SK-N-SH treated with all-trans-retinoic acid at 6 μM for 48 hours (cell line): ENCODE measurements at regions not wholly inside any gene's neighbourhood (a gene's known extent, or its start where the extent isn't known, plus 50 kb on each side); places are given as distances from the start of the nearest gene placed in this dataset.

Experiments
- ATAC-seq: fragments of 200-7000 bp; cut with Tn5 transposase; 3 replicates; pipeline ENCODE4 v1.9.1; 2020; ENCODE audit warnings: mild to moderate bottlenecking, moderate library complexity
- ARNTL ChIP-seq: fragments of 450-650 bp; formaldehyde crosslinking; IDR thresholded peaks from 2 replicates; pipeline ENCODE4 v1.5.0; 2020; ENCODE audit warnings: low read depth, mild to moderate bottlenecking, moderate library complexity, borderline replicate concordance
- BACH2 ChIP-seq: fragments of 250-450 bp; sonication (Bioruptor Pico); IDR thresholded peaks from 2 replicates; pipeline ENCODE4 v1.9.0; 2021; ENCODE audit warnings: mild to moderate bottlenecking, borderline replicate concordance
- CSDC2 ChIP-seq: fragments of 250-450 bp; sonication (Bioruptor Pico); IDR thresholded peaks from 2 replicates; pipeline ENCODE4 v1.5.0; 2020; ENCODE audit warnings: mild to moderate bottlenecking, moderate library complexity
- ESRRG ChIP-seq: fragments of 250-450 bp; sonication (Bioruptor Pico); IDR thresholded peaks from 2 replicates; pipeline ENCODE4 v1.6.1; 2021; ENCODE audit warnings: mild to moderate bottlenecking
- GLIS3 ChIP-seq: fragments of 250-450 bp; sonication (Bioruptor Pico); IDR thresholded peaks from 2 replicates; pipeline ENCODE4 v1.5.0; 2020; ENCODE audit warnings: mild to moderate bottlenecking, moderate library complexity
- ISL1 ChIP-seq: fragments of 250-450 bp; sonication (Bioruptor Pico); IDR thresholded peaks from 2 replicates; pipeline ENCODE4 v2.1.2; 2022; ENCODE audit warnings: mild to moderate bottlenecking, moderate library complexity
- OSR1 ChIP-seq: fragments of 250-450 bp; sonication (Bioruptor Pico); IDR thresholded peaks from 2 replicates; pipeline ENCODE4 v1.8.0; 2022; ENCODE audit warnings: moderate library complexity, mild to moderate bottlenecking, inconsistent platforms
- POU6F1 ChIP-seq: fragments of 250-450 bp; sonication (Bioruptor Pico); IDR thresholded peaks from 2 replicates; pipeline ENCODE4 v1.8.0; 2021; ENCODE audit warnings: low read depth, mild to moderate bottlenecking, moderate library complexity, borderline replicate concordance
- PPARA ChIP-seq: fragments of 250-450 bp; sonication (Bioruptor Pico); IDR thresholded peaks from 2 replicates; pipeline ENCODE4 v1.5.0; 2020; ENCODE audit warnings: mild to moderate bottlenecking, borderline replicate concordance
- RARB ChIP-seq: fragments of 250-450 bp; sonication (Bioruptor Pico); IDR thresholded peaks from 2 replicates; pipeline ENCODE4 v1.8.0; 2021; ENCODE audit warnings: mild to moderate bottlenecking, moderate library complexity
- SNAI2 ChIP-seq: fragments of 250-450 bp; sonication (Bioruptor Pico); IDR thresholded peaks from 2 replicates; pipeline ENCODE4 v1.5.0; 2020; ENCODE audit warnings: mild to moderate bottlenecking, moderate library complexity
- TCF4 ChIP-seq: fragments of 250-450 bp; sonication (Bioruptor Pico); IDR thresholded peaks from 2 replicates; pipeline ENCODE4 v1.8.0; 2021; ENCODE audit warnings: mild to moderate bottlenecking, moderate library complexity, borderline replicate concordance
- TOX ChIP-seq: fragments of 250-450 bp; sonication (Bioruptor Pico); IDR thresholded peaks from 2 replicates; pipeline ENCODE4 v1.8.0; 2021; ENCODE audit warnings: mild to moderate bottlenecking, moderate library complexity, borderline replicate concordance
- TSHZ2 ChIP-seq: fragments of 250-450 bp; sonication (Bioruptor Pico); IDR thresholded peaks from 2 replicates; pipeline ENCODE4 v1.5.0; 2020; ENCODE audit warnings: mild to moderate bottlenecking, moderate library complexity
- ZC3H10 ChIP-seq: fragments of 250-450 bp; sonication (Bioruptor Pico); IDR thresholded peaks from 2 replicates; pipeline ENCODE4 v1.5.1; 2021; ENCODE audit warnings: mild to moderate bottlenecking, moderate library complexity
- ZFP3 ChIP-seq: fragments of 250-450 bp; sonication (Bioruptor Pico); IDR thresholded peaks from 2 replicates; pipeline ENCODE4 v1.5.0; 2020; ENCODE audit warnings: mild to moderate bottlenecking, moderate library complexity
- ZFP30 ChIP-seq: fragments of 450-650 bp; formaldehyde crosslinking; IDR thresholded peaks from 2 replicates; pipeline ENCODE4 v1.5.0; 2022; ENCODE audit warnings: mild to moderate bottlenecking, moderate library complexity
- ZNF565 ChIP-seq: fragments of 450-650 bp; formaldehyde crosslinking; conservative IDR thresholded peaks from 2 replicates; pipeline ENCODE4 v1.5.0; 2020; ENCODE audit warnings: low read depth, mild to moderate bottlenecking, moderate library complexity
- ZNF70 ChIP-seq: fragments of 450-650 bp; formaldehyde crosslinking; IDR thresholded peaks from 2 replicates; pipeline ENCODE4 v1.5.0; 2020; ENCODE audit warnings: mild to moderate bottlenecking, moderate library complexity
- ZNF8 ChIP-seq: fragments of 450-650 bp; formaldehyde crosslinking; IDR thresholded peaks from 2 replicates; pipeline ENCODE4 v1.5.0; 2020; ENCODE audit warnings: mild to moderate bottlenecking, moderate library complexity
- TF ChIP-seq, protein P1 (sequence below): fragments of 250-450 bp; sonication (Bioruptor Pico); IDR thresholded peaks from 2 replicates; pipeline ENCODE4 v1.8.0; 2020; ENCODE audit warnings: mild to moderate bottlenecking, moderate library complexity, borderline replicate concordance
- TF ChIP-seq, protein P2 (sequence below): fragments of 250-450 bp; sonication (Bioruptor Pico); IDR thresholded peaks from 2 replicates; pipeline ENCODE4 v1.5.1; 2020; ENCODE audit warnings: low read depth, mild to moderate bottlenecking, moderate library complexity

GRCh38 chr14:100401792-100402191, 78.7 kb downstream of the SLC25A47 start:
- ATAC-seq, result no peak
- TF ChIP-seq ARNTL (CRISPR knock-in tag) (no peak), ISL1 (no peak), ZNF70 (CRISPR knock-in tag) (no peak), SNAI2 (no peak), OSR1 (CRISPR knock-in tag) (no peak), TSHZ2 (CRISPR knock-in tag) (no peak), ZNF565 (CRISPR knock-in tag) (no peak), ZFP3 (CRISPR knock-in tag) (no peak), ZC3H10 (no peak), GLIS3 (CRISPR knock-in tag) (no peak), ZFP30 (CRISPR knock-in tag) (no peak), ZNF8 (no peak), PPARA (no peak), ESRRG (CRISPR knock-in tag) (no peak)
- TF ChIP-seq, protein P1, sequence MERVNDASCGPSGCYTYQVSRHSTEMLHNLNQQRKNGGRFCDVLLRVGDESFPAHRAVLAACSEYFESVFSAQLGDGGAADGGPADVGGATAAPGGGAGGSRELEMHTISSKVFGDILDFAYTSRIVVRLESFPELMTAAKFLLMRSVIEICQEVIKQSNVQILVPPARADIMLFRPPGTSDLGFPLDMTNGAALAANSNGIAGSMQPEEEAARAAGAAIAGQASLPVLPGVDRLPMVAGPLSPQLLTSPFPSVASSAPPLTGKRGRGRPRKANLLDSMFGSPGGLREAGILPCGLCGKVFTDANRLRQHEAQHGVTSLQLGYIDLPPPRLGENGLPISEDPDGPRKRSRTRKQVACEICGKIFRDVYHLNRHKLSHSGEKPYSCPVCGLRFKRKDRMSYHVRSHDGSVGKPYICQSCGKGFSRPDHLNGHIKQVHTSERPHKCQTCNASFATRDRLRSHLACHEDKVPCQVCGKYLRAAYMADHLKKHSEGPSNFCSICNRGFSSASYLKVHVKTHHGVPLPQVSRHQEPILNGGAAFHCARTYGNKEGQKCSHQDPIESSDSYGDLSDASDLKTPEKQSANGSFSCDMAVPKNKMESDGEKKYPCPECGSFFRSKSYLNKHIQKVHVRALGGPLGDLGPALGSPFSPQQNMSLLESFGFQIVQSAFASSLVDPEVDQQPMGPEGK, result no peak

GRCh38 chr14:100402631-100403030, 79.5 kb downstream of the SLC25A47 start:
- ATAC-seq, result no peak

GRCh38 chr14:100403105-100403504, 80.0 kb downstream of the SLC25A47 start:
- no peak for ATAC-seq
- no peak for TF ChIP-seq CSDC2 (CRISPR knock-in tag)
- no peak for TF ChIP-seq RARB (CRISPR knock-in tag)
- TF ChIP-seq ARNTL (CRISPR knock-in tag), result no peak
- TF ChIP-seq GLIS3 (CRISPR knock-in tag), result no peak
- no peak for TF ChIP-seq BACH2 (CRISPR knock-in tag)
- TF ChIP-seq ZNF70 (CRISPR knock-in tag), result no peak
- no peak for TF ChIP-seq TSHZ2 (CRISPR knock-in tag)
- TF ChIP-seq ZC3H10, result no peak
- no peak for TF ChIP-seq ZFP30 (CRISPR knock-in tag)
- no peak for TF ChIP-seq ESRRG (CRISPR knock-in tag)
- no peak for TF ChIP-seq TCF4 (CRISPR knock-in tag)
- TF ChIP-seq OSR1 (CRISPR knock-in tag), result no peak

More at GRCh38 chr14:100402631-100403030, 79.5 kb downstream of the SLC25A47 start:
- TF ChIP-seq TOX (no peak), POU6F1 (CRISPR knock-in tag) (no peak), RARB (CRISPR knock-in tag) (no peak), OSR1 (CRISPR knock-in tag) (no peak)
- TF ChIP-seq, protein P1, result no peak
- TF ChIP-seq, protein P2, sequence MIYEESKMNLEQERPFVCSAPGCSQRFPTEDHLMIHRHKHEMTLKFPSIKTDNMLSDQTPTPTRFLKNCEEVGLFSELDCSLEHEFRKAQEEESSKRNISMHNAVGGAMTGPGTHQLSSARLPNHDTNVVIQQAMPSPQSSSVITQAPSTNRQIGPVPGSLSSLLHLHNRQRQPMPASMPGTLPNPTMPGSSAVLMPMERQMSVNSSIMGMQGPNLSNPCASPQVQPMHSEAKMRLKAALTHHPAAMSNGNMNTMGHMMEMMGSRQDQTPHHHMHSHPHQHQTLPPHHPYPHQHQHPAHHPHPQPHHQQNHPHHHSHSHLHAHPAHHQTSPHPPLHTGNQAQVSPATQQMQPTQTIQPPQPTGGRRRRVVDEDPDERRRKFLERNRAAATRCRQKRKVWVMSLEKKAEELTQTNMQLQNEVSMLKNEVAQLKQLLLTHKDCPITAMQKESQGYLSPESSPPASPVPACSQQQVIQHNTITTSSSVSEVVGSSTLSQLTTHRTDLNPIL (CRISPR knock-in tag), result no peak
